Suppressor macrophage treated with lipopolysaccharide for 1 hour (primary cell): ENCODE measurements at regions not wholly inside any gene's neighbourhood (a gene's known extent, or its start where the extent isn't known, plus 50 kb on each side); places are given as distances from the start of the nearest gene placed in this dataset.

Source experiments
- DNase-seq, 3 donors: peaks; one replicate each; pipeline ENCODE4 v3.0.0-alpha.2; 2020 to 2022

- no peak for DNase-seq
These were observed 57.5 kb upstream of the C14orf180 start for GRCh38 chr14:104521816-104522745.

GRCh38 chr14:104522926-104523545 lies 56.5 kb upstream of the C14orf180 start:
- DNase-seq: no peak

GRCh38 chr14:104523546-104523935 lies 56.0 kb upstream of the C14orf180 start:
- DNase-seq: no peak

- DNase-seq: no peak
These were observed 54.8 kb upstream of the C14orf180 start for GRCh38 chr14:104524726-104525125.

- DNase-seq: no peak
These were observed 52.6 kb upstream of the C14orf180 start for GRCh38 chr14:104526723-104527645.

GRCh38 chr14:104527857-104528459 lies 51.6 kb upstream of the C14orf180 start:
- no peak for DNase-seq

- no peak for DNase-seq
These were observed 51.1 kb upstream of the C14orf180 start for GRCh38 chr14:104528496-104528895.
